ENCODE measurements at regions not wholly inside any gene's neighbourhood (a gene's known extent, or its start where the extent isn't known, plus 50 kb on each side); places are given as distances from the start of the nearest gene placed in this dataset.
"Not testable (repeated sequence)": the region's sequence is repeated elsewhere in the genome, so short reads cannot be mapped to it uniquely, and the experiment has no call there.

GRCh38 chr4:187500796-187501195, 494.8 kb upstream of the ZFP42 start:
- H3K4me3 ChIP-seq (ENCODE audit: low read length): no peak overlapping the region
- H3K36me3 ChIP-seq (ENCODE audit: insufficient read depth, low read length): no peaks in the 10 kb centered on the region
- H3K9me3 ChIP-seq (ENCODE audit: insufficient read depth, low read depth, low read length): no peaks in the 10 kb centered on the region
- H3K9ac ChIP-seq (ENCODE audit: low read depth, low read length): no peak overlapping the region
- 100% methylated on average over 1 of the region's 1 CpG for WGBS
- no peaks in the 10 kb centered on the region for H3K27me3 ChIP-seq (ENCODE audit: insufficient read depth, low read length)
- H3K4me1 ChIP-seq (ENCODE audit: insufficient read depth, low read length): no peaks in the 10 kb centered on the region
- no peak overlapping the region for H3K27ac ChIP-seq (ENCODE audit: low read depth, low read length)

GRCh38 chr4:187501731-187502130, 493.8 kb upstream of the ZFP42 start:
- no peak overlapping the region for H3K9ac ChIP-seq (ENCODE audit: low read depth, low read length)
- WGBS: 96% methylated on average over 8 of the region's 8 CpGs
- no peak overlapping the region for H3K4me3 ChIP-seq (ENCODE audit: low read length)
- H3K4me1 ChIP-seq (ENCODE audit: insufficient read depth, low read length): no peaks in the 10 kb centered on the region
- H3K27ac ChIP-seq (ENCODE audit: low read depth, low read length): no peak overlapping the region
- H3K36me3 ChIP-seq (ENCODE audit: insufficient read depth, low read length): no peaks in the 10 kb centered on the region
- no peaks in the 10 kb centered on the region for H3K27me3 ChIP-seq (ENCODE audit: insufficient read depth, low read length)
- no peaks in the 10 kb centered on the region for H3K9me3 ChIP-seq (ENCODE audit: insufficient read depth, low read depth, low read length)

GRCh38 chr4:187504974-187505797, 490.4 kb upstream of the ZFP42 start:
- Histone ChIP-seq H3K36me3 (ENCODE audit: insufficient read depth, low read length) (no peaks in the 10 kb centered on the region), H3K27me3 (ENCODE audit: insufficient read depth, low read length) (no peaks in the 10 kb centered on the region), H3K9me3 (ENCODE audit: insufficient read depth, low read depth, low read length) (no peaks in the 10 kb centered on the region), H3K4me3 (ENCODE audit: low read length) (no peak overlapping the region; the same call in 1 of the 2 replicates), H3K4me1 (ENCODE audit: insufficient read depth, low read length) (no peaks in the 10 kb centered on the region), H3K27ac (ENCODE audit: low read depth, low read length) (no peak overlapping the region), H3K9ac (ENCODE audit: low read depth, low read length) (no peak overlapping the region)
- WGBS: 92% methylated on average over 53 of the region's 55 CpGs

GRCh38 chr4:187505798-187506141, 489.8 kb upstream of the ZFP42 start:
- H3K9ac ChIP-seq (ENCODE audit: low read depth, low read length); H3K27me3 ChIP-seq (ENCODE audit: insufficient read depth, low read length); H3K27ac ChIP-seq (ENCODE audit: low read depth, low read length); H3K36me3 ChIP-seq (ENCODE audit: insufficient read depth, low read length); H3K9me3 ChIP-seq (ENCODE audit: insufficient read depth, low read depth, low read length); H3K4me1 ChIP-seq (ENCODE audit: insufficient read depth, low read length); H3K4me3 ChIP-seq (ENCODE audit: low read length): not testable (repeated sequence)
- 96% methylated on average over 22 of the region's 23 CpGs for WGBS

GRCh38 chr4:187516224-187516623, 479.3 kb upstream of the ZFP42 start:
- Histone ChIP-seq H3K4me1 (ENCODE audit: insufficient read depth, low read length) (no peaks in the 10 kb centered on the region), H3K9me3 (ENCODE audit: insufficient read depth, low read depth, low read length) (no peaks in the 10 kb centered on the region), H3K4me3 (ENCODE audit: low read length) (no peak overlapping the region), H3K9ac (ENCODE audit: low read depth, low read length) (no peak overlapping the region), H3K36me3 (ENCODE audit: insufficient read depth, low read length) (no peaks in the 10 kb centered on the region), H3K27ac (ENCODE audit: low read depth, low read length) (no peak overlapping the region), H3K27me3 (ENCODE audit: insufficient read depth, low read length) (no peaks in the 10 kb centered on the region)
- WGBS: 100% methylated on average over 1 of the region's 1 CpG

- no peaks in the 10 kb centered on the region for H3K9me3 ChIP-seq (ENCODE audit: insufficient read depth, low read depth, low read length)
- H3K36me3 ChIP-seq (ENCODE audit: insufficient read depth, low read length): no peaks in the 10 kb centered on the region
- no peak overlapping the region for H3K9ac ChIP-seq (ENCODE audit: low read depth, low read length)
- WGBS: 98% methylated on average over 6 of the region's 6 CpGs
- no peaks in the 10 kb centered on the region for H3K27me3 ChIP-seq (ENCODE audit: insufficient read depth, low read length)
- H3K27ac ChIP-seq (ENCODE audit: low read depth, low read length): no peak overlapping the region
- peaks cover 5% of the 10 kb centered on the region; the same call in 1 of the 2 replicates for H3K4me1 ChIP-seq (ENCODE audit: insufficient read depth, low read length)
- H3K4me3 ChIP-seq (ENCODE audit: low read length): no peak overlapping the region
Measured at GRCh38 chr4:187541666-187542065, 453.9 kb upstream of the ZFP42 start.

GRCh38 chr4:187544461-187545053, 451.0 kb upstream of the ZFP42 start:
- Histone ChIP-seq H3K27ac (ENCODE audit: low read depth, low read length) (no peak overlapping the region), H3K4me3 (ENCODE audit: low read length) (no peak overlapping the region), H3K4me1 (ENCODE audit: insufficient read depth, low read length) (peaks cover 5% of the 10 kb centered on the region; the same call in 1 of the 2 replicates), H3K36me3 (ENCODE audit: insufficient read depth, low read length) (no peaks in the 10 kb centered on the region), H3K9ac (ENCODE audit: low read depth, low read length) (no peak overlapping the region), H3K9me3 (ENCODE audit: insufficient read depth, low read depth, low read length) (no peaks in the 10 kb centered on the region), H3K27me3 (ENCODE audit: insufficient read depth, low read length) (no peaks in the 10 kb centered on the region)
- 91% methylated on average over 4 of the region's 4 CpGs for WGBS

- H3K4me3 ChIP-seq (ENCODE audit: low read length): no peak overlapping the region
- H3K4me1 ChIP-seq (ENCODE audit: insufficient read depth, low read length): no peaks in the 10 kb centered on the region
- WGBS: 91% methylated on average over 5 of the region's 5 CpGs
- H3K9ac ChIP-seq (ENCODE audit: low read depth, low read length): no peak overlapping the region
- no peak overlapping the region for H3K27ac ChIP-seq (ENCODE audit: low read depth, low read length)
- H3K27me3 ChIP-seq (ENCODE audit: insufficient read depth, low read length): no peaks in the 10 kb centered on the region
- no peaks in the 10 kb centered on the region for H3K36me3 ChIP-seq (ENCODE audit: insufficient read depth, low read length)
- H3K9me3 ChIP-seq (ENCODE audit: insufficient read depth, low read depth, low read length): no peaks in the 10 kb centered on the region
Measured at GRCh38 chr4:187547316-187547715, 448.3 kb upstream of the ZFP42 start.

GRCh38 chr4:187550256-187550950, 445.2 kb upstream of the ZFP42 start:
- 94% methylated on average over 5 of the region's 5 CpGs for WGBS
- no peaks in the 10 kb centered on the region for H3K9me3 ChIP-seq (ENCODE audit: insufficient read depth, low read depth, low read length)
- H3K4me3 ChIP-seq (ENCODE audit: low read length): no peak overlapping the region
- no peak overlapping the region for H3K27ac ChIP-seq (ENCODE audit: low read depth, low read length)
- H3K27me3 ChIP-seq (ENCODE audit: insufficient read depth, low read length): no peaks in the 10 kb centered on the region
- no peaks in the 10 kb centered on the region for H3K36me3 ChIP-seq (ENCODE audit: insufficient read depth, low read length)
- H3K9ac ChIP-seq (ENCODE audit: low read depth, low read length): no peak overlapping the region
- no peaks in the 10 kb centered on the region for H3K4me1 ChIP-seq (ENCODE audit: insufficient read depth, low read length)

GRCh38 chr4:187552781-187553180, 442.8 kb upstream of the ZFP42 start:
- Histone ChIP-seq H3K27ac (ENCODE audit: low read depth, low read length) (no peak overlapping the region), H3K36me3 (ENCODE audit: insufficient read depth, low read length) (no peaks in the 10 kb centered on the region), H3K9me3 (ENCODE audit: insufficient read depth, low read depth, low read length) (no peaks in the 10 kb centered on the region), H3K27me3 (ENCODE audit: insufficient read depth, low read length) (no peaks in the 10 kb centered on the region), H3K4me1 (ENCODE audit: insufficient read depth, low read length) (no peaks in the 10 kb centered on the region), H3K9ac (ENCODE audit: low read depth, low read length) (no peak overlapping the region), H3K4me3 (ENCODE audit: low read length) (no peak overlapping the region)
- 93% methylated on average over 4 of the region's 4 CpGs for WGBS

GRCh38 chr4:187555174-187555573, 440.4 kb upstream of the ZFP42 start:
- Histone ChIP-seq H3K4me3 (ENCODE audit: low read length) (no peak overlapping the region), H3K4me1 (ENCODE audit: insufficient read depth, low read length) (peaks cover 18% of the 10 kb centered on the region), H3K36me3 (ENCODE audit: insufficient read depth, low read length) (no peaks in the 10 kb centered on the region), H3K9ac (ENCODE audit: low read depth, low read length) (no peak overlapping the region), H3K27me3 (ENCODE audit: insufficient read depth, low read length) (no peaks in the 10 kb centered on the region), H3K9me3 (ENCODE audit: insufficient read depth, low read depth, low read length) (no peaks in the 10 kb centered on the region), H3K27ac (ENCODE audit: low read depth, low read length) (no peak overlapping the region)

All from HUES64 (cell line).